GDM1 (cell line): ENCODE measurements at regions not wholly inside any gene's neighbourhood (a gene's known extent, or its start where the extent isn't known, plus 50 kb on each side); places are given as distances from the start of the nearest gene placed in this dataset.
"Not testable (repeated sequence)": the region's sequence is repeated elsewhere in the genome, so short reads cannot be mapped to it uniquely, and the experiment has no call there.

Experiments
- DNase-seq: peaks from one replicate; lab custom pipeline; 2025; lab: John Stamatoyannopoulos, UW

DNA sequence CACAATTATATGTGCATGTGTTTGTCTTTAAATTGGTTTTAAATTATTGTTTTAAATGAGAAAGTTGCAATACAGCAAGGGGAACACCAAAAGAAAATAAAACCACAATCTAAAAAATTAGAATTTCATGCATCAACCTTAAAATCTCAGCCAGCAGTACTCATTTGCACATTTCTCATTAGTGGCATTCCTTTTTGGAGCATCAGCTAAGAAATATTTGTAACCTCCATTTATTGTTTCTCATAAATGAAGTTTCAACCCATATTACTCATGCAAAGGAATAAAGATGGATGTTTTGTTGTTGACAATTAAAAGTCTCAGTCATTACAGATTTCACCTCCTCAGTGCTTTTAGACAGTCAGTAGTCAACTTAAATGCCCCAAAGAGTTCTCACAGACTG, 160.1 kb downstream of the TBX15 start:
- no peak for DNase-seq

- no peak for DNase-seq
These were observed 160.5 kb downstream of the TBX15 start for GRCh38 chr1:118827636-118828035.

- no peak for DNase-seq
These were observed 160.9 kb downstream of the TBX15 start for GRCh38 chr1:118827207-118827606.

DNA sequence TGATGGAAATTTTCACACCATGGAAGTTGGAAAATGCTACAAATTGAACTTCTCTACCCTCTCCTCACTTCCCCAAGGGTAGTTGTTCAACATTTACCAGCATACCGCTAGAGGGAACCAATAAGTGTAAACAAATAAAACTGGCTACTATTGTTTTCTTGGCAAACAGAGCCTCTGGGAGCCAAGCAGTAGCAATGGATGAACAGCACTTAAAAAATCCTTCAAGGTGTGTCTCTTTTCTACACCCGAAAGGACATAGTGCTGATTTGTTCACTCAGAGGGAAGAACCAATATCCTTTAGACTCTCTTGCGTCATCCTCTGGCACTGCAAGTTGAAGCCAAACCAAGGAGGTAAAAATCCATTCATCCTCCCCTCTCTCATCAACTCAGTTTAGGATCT, 161.5 kb downstream of the TBX15 start:
- DNase-seq, result no peak

DNA sequence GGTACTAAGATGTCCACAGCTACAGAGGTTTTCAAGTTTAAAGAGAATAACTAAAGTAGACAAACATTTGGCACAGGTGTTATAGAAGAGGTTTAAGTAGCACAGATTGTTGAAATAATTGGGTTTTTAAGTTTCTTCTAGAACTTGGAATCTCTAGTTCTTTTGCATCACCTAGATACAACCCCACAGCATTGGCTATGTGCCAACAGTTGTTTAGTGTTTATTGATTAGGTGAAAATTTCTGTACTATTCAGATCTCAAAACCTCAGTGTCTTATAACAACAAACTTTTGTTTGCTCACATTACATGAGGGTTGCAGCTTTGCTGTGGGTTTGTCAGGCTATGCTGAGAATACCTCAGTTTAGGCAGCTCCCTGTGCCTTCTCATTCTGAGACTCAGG, 162.5 kb downstream of the TBX15 start:
- no peak for DNase-seq

- no peak for DNase-seq
These were observed 166.3 kb downstream of the TBX15 start for GRCh38 chr1:118821801-118822200.

DNA sequence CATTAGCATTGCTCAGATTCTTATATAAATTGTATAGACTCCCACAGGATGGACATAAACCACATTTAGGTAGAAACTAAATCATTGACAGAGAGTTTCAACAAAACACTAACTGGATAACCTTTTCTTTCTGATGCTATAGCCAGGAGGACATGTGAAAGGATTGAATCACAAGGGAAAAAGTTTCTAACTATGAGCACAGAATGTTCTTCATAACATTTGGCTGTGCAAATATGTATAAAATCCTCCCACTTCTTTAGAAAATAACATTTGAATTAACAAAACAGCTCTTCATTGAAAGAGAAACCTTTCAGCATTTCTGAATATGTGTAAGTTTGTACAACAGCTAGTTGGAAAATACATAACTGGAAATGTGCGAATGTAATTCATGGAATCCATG, 167.3 kb downstream of the TBX15 start:
- no peak for DNase-seq

GRCh38 chr1:118815909-118816308, 172.2 kb downstream of the TBX15 start:
- no peak for DNase-seq

GRCh38 chr1:118812555-118812954, 175.6 kb downstream of the TBX15 start:
- no peak for DNase-seq

- DNase-seq, result no peak
These were observed 177.0 kb downstream of the TBX15 start for GRCh38 chr1:118811156-118811555.

DNA sequence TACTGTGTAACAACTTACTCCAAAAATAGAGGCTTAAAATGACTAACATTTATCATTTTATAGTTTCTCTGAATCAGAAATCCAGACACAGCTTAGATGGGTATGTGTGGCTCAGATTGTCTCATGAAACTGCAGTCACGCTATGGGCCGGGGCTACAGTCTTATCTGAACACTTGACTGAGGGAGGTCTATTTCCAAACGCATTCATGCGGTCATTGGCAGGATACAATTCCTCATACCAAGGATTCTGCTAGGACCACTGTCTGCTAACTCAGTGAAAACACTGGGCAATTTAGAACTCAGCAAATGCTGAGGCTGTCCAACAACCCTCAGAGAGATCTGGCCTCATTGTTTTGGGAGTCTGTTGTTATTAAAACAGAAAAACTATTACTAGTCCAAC, 178.6 kb downstream of the TBX15 start:
- DNase-seq, result no peak

DNA sequence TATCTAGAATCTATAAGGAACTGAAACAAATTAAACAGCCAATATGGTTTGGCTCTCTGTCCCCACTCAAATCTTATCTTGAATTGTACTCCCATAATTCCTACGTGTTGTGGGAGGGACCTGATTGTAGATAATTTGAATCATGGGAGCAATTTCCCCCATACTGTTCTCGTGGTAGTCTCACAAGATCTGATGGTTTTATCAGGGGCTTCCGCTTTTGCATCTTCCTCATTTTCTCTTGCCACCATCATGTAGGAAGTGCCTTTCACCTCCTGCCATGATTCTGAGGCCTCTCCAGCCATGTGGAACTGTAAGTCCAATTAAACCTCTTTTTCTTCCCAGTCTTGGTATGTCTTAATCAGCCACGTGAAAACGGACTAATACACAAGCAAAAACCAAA, 185.0 kb downstream of the TBX15 start:
- DNase-seq, result not testable (repeated sequence)

GRCh38 chr1:118791094-118791691, 196.9 kb downstream of the TBX15 start:
- DNase-seq, result no peak

DNA sequence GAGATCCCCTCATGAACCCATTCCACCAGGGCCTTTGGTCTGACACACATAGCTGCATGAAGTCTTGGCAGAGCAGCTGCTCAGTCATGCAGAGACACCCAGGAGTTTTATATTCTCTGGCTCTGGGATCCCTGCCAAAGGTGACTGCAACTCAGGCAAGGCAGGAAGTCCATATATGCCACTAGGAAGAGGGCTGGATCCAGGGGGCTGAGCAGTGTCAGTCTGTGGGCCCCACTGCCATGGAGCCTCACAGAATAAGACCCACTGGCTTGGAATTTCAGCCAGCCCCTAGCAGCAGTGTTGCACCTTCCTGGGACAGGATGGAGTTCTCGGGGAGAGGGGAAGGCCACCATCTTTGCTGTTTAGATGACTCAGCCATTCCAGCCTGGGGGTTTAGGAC, 199.7 kb downstream of the TBX15 start:
- DNase-seq, result no peak

- no peak for DNase-seq
These were observed 201.5 kb downstream of the TBX15 start for GRCh38 chr1:118786454-118787155.

- DNase-seq, result peak; percentile 1
These were observed 202.9 kb downstream of the TBX15 start for GRCh38 chr1:118785246-118785645.

GRCh38 chr1:118783095-118783758, 204.9 kb downstream of the TBX15 start:
- DNase-seq, result no peak

DNA sequence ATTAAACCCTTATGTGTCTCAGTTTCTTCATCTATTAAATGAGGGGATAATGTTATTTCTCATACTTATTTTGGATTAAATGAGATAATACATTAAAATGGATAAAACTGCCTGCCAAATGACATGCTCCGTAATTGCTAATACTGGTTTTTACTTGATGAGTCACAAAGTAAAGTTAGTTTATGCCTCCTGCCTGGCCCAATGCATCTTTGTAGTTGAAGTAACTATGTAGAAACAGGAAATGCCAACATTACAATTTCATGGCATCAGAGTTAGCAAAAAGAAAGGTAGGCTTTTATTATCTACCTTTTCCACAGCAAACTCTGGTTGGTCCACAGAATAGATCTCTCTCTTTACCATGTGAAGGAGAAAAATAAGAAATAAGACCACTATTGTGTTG, 214.5 kb downstream of the TBX15 start:
- DNase-seq, result no peak

GRCh38 chr1:118767971-118768370, 220.2 kb downstream of the TBX15 start:
- DNase-seq, result no peak

DNA sequence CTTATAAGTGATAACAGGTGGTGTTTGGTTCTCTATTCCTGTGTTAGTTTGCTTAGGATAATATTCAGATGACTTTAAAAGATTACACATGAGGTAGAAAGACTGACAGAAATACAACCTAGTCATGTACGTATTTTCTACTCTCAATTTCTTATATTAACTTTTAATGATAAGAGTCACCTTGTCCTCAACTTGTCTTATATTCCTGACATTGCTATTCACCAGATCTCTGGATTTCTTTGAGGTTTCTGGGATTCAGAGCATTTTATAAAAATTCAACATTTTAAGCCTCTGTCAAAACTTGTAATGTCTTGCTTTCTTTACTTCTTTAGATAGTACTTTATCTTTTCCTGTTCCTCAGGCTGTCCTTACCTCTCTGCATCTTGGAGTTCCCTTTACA, 234.2 kb downstream of the TBX15 start:
- DNase-seq, result no peak

DNA sequence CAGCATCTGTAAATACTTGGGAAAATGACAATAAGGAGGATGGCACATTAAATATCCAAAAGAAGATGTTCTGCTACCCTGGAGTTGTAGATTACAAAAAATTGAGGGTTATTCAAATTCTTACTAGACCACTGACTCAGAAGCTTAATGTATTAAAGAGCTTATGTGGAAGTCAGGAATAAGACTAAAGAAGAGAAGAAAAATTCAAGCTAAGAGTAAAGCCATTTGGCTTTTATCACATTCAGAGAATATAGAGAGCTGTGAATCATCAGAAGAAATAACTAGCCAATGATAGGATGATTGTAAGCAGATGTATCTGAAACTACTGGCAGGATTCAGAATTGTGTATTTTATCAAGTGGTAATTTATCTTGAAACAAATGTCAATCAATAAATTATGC, 237.0 kb downstream of the TBX15 start:
- no peak for DNase-seq

DNA sequence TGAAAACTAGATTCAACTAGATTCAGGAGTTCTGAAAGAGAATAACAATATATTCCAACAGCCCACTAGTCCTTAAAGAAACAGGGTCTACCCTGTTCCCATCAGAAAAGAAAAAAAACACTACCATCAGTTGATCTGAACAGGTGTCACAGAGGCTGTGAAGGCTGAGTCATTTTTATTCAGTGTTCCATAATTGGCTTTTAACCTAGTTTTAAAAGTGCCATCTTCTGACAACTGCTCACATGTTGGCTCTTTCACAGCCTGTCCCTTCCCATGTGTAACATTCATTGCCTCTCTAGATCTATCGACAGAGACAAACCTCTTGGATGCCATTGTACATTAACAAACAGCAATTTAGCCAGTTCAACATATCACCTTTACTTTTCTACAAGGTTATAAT, 243.7 kb downstream of the TBX15 start:
- no peak for DNase-seq

DNA sequence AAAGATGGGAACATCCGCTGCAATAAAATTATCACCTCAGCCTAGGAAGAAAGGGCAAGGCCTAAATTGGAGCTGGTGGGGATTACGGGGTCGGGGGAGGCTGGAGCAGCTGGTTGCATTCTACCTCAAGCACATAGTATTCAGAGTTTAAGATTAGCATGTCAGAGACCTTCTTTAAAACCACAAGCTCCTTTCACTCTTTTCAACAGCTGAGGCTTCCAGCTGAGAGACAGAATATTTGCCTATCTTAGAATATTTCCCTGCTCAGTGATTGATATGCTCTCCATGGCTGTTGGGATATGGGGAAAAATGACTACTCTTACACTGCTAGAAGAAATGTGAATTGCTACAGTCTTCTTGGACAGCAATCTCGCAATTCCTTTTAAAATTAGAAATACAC, 248.6 kb downstream of the TBX15 start:
- DNase-seq, result no peak

DNA sequence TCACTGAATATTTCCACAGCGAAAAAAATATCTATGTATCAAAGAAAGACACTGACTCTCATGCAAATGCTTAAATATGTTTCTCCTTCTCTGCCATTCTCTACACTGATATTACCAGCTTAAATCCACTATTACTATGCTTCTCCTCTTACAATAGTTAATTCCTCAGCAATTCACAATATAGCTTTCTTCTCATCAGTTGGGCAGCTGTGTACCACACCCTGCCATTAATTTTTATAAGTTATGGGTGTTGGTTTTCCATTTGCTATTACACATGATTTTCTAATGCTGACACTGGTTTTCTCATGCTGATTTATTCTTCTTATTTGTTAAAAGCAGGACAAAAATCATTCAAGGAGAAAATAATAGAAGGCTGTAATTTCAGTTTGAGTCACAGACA, 251.8 kb downstream of the TBX15 start:
- DNase-seq, result no peak
